Uterus (tissue), 2 donors: ENCODE measurements at regions not wholly inside any gene's neighbourhood (a gene's known extent, or its start where the extent isn't known, plus 50 kb on each side); places are given as distances from the start of the nearest gene placed in this dataset.

ENCODE experiments used
- POLR2A ChIP-seq, 2 donors: fragments of 450-650 bp; IDR thresholded peaks; one replicate each; pipeline ENCODE4 v1.6.1; 2016; ENCODE audit warnings: antibody characterized with exemption in 2 of 2, mild to moderate bottlenecking in 1 of 2, moderate library complexity in 1 of 2
- TF ChIP-seq, protein P1 (sequence below), 4 experiments: fragments of 200-600 bp in 2 of 4; fragments of 450-650 bp in 2 of 4; sonication (generic) in 2 of 4; IDR thresholded peaks; one replicate each; pipeline ENCODE4 v1.5.1; 2016 to 2019; ENCODE audit warnings: antibody characterized with exemption in 4 of 4, mild to moderate bottlenecking in 2 of 4, moderate library complexity in 1 of 4

DNA sequence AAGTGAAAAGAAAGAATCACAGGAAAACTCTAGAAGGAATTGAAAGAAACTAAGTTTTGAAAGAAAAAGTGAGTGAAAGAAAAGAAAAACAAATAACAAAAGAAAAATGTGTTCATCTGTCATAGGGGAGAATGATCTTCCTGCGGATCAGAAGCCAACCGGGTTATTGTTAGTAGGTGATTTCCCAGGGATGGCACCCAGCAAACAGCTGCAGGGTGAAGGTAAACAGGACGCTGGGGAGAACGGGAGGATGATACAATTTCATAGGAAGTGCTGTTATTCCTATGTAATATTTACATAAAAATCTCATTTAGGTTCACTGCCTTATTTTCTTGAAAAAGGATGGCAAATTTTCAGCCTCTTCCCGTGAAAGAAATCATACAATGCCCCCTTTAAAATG lies 72.4 kb upstream of the LHFPL2 start:
- TF ChIP-seq POLR2A (IDR thresholded peaks at IDR 0.05) = no peak
- TF ChIP-seq, protein P1, sequence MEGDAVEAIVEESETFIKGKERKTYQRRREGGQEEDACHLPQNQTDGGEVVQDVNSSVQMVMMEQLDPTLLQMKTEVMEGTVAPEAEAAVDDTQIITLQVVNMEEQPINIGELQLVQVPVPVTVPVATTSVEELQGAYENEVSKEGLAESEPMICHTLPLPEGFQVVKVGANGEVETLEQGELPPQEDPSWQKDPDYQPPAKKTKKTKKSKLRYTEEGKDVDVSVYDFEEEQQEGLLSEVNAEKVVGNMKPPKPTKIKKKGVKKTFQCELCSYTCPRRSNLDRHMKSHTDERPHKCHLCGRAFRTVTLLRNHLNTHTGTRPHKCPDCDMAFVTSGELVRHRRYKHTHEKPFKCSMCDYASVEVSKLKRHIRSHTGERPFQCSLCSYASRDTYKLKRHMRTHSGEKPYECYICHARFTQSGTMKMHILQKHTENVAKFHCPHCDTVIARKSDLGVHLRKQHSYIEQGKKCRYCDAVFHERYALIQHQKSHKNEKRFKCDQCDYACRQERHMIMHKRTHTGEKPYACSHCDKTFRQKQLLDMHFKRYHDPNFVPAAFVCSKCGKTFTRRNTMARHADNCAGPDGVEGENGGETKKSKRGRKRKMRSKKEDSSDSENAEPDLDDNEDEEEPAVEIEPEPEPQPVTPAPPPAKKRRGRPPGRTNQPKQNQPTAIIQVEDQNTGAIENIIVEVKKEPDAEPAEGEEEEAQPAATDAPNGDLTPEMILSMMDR (IDR thresholded peaks at IDR 0.05) = no peak
